SW480 (cell line): ENCODE measurements at regions not wholly inside any gene's neighbourhood (a gene's known extent, or its start where the extent isn't known, plus 50 kb on each side); places are given as distances from the start of the nearest gene placed in this dataset.
"Not testable (repeated sequence)": the region's sequence is repeated elsewhere in the genome, so short reads cannot be mapped to it uniquely, and the experiment has no call there.

Source experiments
- DNase-seq: peaks from one replicate; pipeline ENCODE4 v3.0.0-alpha.2; 2016; ENCODE audit warnings: low spot score

DNA sequence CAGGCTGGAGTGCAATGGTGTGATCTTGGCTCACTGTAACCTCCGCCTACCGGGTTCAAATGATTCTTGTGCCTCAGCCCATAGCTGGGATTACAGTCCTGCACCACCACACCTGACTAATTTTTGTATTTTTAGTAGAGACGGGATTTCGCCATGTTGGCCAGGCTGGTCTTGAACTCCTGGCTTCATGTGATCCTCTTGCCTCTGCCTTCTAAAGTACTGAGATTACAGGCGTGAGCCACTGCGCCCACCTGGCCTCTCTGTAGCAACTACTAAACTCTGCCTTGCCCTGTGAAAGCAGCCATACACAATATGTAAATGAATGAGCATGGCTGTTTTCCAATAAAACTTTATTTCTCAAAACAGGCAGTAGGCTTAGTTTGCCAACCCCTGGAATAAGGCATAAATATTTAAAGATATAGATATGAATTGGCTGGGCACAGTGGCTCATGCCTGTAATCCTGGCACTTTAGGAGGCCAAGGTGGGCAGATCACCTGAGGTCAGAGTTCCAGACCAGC, 127.9 kb upstream of the ZNF217 start:
- DNase-seq = not testable (repeated sequence)

DNA sequence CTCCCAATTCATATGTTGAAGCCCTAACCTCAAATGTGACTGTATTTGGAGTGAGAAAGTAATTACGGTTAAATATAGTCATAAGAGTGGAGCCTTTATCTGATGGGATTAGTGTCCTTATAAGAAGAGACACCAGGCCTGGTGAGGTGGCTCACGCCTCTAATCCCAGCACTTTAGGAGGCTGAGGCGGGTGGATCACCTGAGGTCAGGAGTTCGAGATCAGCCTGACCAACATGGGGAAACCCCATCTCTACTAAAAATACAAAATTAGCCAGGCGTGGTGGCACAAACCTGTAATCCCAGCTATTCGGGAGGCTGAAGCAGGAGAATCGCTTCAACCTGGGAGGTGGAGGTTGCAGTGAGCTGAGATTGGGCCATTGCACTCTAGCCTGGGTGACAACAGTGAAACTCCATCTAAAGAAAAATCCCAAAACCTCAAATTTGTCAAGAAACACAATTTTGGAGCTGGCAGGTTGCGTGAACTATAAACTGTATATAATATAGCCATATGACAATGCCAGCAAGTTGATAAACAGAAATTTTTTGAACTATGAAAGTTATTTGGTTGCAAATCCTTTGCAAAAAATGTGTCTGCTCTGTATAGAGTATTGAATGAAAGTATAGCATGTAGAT, 125.6 kb upstream of the ZNF217 start:
- DNase-seq = not testable (repeated sequence)

DNA sequence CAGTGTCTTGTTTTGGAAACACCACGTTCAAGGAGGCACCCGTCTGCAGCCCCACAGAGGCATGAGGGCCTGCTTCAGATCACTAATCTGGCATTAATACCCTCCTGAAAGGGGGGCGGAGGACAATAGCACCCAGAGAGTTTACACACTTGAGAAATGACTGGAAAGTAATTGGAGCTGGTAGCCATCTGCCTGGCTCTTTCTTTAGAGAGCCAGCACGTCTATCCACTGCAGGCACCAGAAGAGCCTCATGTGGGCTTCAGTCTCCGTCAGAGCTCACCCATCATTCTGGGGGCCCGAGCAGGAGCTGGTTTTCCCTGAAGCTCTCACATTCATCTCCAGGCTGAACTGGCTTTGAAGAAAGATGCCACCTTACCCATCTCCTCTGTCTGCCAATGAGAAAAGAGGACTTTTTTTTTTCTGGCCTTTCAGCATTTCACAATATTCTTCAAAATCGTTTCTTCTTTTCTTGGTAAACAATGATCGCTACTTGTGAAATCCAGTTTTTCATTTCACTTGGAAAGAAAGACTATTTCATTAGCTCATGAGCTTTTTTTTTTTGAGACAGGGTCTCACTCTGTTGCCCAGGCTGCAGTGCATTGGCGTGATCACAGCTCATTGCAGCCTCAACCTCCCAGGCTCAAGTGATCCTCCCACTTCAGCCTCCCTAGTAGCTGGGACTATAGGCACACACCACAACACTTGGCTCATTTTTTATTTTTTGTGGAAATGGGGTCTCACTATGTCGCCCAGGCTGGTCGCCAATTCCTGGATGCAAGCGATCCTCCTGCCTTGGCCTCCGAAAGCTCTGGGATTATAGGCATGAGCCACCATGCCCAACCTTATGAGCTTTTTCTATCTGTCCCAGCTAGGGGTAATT, 124.7 kb upstream of the ZNF217 start:
- DNase-seq = no peak

DNA sequence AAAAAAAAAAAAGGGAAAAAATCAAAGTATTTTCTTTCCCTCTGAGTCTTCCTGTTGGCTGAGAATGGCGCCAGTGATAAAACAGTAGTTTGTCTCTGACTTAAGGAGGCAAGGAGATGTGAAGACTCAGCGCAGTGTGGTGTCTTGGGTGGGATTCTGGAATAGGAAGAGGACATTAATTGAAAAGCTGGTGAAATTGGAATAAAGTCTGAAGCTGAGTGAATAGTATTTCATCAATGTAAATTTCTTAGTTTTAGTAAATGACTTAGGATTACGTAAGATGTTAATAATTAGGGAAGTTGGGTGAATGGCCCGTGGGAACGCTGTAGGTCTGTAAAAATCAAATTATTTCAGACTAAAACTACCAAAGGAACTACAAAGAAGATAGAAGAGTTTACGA, 122.8 kb upstream of the ZNF217 start:
- no peak for DNase-seq

DNA sequence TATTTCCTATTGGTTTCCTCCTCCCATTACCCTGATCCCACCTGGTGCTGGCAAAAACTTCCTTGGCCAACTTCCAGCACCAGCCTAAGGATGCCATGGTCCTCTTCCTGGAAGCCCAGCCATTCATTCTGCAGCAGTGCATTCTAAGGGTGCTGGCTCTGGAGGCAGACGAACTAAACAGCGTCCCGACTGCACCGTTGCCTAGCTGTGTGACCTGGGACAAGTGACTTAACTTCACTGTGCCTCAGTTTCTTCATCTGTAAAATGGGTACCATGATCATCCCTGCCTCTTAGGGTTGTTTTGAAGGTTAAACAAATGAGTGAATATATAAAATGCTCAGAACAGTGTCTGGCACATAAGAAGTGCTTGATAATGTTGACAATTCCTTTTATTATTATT, 120.9 kb upstream of the ZNF217 start:
- no peak for DNase-seq

DNA sequence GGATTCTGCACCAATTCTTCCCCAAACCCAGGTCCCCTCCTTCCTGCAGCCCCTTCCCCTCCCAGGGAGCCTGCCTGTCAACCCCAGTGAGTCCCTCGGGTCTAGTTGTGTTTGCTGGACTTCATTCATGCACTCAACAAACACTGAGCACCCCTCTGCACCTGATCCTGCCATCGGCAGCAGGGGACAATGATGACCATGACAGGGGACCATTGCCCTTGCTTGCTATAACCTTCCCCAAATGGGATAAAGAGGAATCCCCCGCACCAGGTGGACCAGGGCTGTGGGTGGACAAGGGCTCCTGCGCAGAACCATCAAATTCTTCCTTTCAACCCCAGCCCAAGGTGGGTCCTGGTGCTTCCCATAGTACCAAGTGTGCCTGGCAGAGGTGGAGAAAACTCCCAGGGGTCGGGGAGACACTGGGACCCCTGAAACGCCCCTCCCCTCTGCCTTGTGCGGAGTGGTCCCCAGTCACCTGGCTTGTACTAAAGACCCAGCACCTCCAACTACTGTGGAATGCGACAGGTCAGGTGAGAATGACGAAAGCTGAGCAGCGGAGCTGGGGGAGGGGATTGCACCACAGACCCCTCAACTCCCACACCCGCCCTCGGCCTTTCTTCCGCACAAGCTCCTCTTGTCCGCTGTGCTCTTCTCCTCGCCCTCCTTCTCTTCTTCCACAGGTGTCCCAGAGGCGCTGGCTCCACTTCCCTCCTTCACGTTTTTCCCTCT, 119.9 kb upstream of the ZNF217 start:
- no peak for DNase-seq

DNA sequence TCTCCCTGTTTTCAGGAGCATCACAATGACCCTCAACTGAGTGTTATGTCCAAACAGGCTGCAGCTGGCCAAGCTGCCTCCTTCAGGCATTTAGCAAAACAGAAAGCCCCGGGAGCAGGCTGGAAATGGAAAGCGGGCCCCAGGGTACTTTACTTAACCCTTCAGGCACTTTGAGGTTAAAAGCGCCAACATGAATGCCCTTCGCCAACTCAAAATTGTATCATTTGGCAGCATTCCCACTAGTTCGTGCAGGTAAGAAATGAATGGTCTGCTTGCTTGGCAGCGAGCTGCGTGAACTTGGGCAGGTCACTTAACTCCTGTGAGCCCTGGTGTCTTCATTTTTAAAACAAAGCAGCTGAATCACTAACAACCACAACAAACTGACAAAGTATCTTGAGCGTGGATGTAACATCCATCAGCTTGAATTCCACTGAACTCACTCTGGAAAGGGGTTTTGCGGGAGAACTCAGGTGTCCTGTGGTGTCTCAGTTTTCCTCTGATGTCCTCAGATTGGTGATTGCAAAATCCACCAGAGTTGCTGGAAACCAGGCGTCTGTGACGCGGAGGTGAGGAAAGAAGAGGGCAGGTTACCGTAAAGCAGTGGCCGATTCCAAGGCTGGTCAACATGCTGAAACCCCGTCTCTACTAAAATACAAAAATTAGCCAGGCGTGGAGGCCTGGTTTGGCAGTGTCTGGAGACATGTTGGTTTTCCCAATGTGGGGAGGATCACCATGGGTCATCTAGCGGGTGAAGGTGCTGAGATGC, 118.8 kb upstream of the ZNF217 start:
- no peak for DNase-seq

DNA sequence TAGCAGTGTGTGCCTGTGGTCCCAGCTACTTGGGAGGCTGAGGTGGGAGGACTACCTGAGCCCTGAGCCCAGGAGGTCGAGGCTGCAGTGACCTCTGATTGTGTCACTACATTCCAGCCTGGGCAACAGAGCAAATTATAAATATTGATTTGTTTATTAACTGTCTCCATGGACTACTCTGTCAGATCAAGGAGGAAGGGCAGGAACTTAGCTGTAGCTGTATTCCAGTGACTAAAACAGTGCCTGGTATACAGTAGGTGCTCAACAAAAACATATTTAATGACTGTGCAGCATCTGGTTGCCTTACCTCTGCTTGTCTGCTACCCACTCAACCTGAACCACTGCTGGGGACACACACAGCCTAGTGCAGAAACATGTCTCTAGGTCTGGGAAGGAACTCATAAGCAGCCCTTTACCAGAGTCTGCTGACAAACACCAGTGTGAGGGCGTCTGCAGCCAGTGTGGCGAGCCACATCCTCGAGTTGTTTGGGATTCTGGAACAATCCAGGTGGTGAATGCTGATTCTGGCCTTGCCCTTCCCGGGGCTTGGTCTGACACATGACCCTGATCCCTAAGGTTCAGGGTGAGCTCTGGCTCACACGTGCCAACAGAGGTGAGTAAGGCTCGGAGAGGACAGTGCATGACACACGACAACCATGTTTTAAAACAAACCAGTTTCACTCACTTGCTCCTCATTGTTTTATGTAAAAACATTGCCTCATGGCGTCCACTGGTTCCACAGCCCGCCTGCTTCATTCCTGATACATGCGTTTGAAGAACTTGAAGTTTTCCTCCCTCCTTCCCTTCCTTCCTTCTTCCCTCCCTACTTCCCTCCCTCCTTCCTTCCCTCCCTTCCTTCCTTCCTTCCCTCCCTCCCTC, 117.9 kb upstream of the ZNF217 start:
- no peak for DNase-seq

DNA sequence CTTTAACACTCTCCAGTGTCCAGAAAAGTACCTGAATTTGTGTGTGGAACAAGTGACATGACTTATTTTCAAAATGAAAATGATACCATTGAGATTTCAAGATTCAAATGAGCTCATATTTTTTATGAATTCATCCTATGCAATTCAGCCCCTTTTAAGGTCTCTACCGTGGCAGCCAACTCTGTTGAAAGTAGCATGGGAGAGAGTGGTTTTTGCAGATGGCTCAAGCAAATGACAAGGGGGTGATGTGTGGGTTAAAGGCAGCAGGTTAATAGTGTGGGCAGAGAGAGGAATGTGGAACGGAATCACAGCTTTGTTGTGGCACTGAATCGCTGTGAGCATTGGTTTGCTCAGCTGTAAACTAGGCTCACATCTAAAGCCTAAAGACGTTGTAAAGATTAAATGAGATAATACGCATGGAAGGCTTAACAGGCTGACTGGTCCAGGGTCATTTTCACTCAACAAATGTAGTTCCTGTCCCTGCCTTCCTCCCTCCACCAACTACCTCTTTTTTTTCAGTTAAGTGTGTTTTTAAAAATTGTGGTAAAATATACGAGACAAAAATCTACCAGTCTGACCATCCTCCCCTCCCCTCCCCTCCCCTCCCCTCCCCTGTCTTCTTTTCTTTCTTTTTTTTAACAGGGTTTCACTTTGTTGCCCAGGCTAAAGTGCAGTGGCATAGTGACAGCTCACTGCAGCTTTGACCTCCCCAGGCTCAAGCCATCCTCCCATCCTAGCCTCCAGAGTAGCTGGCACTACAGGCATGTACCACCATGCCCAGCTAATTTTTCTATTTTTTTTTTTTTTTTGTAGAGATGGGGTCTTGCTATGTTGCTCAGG, 114.7 kb upstream of the ZNF217 start:
- peak; percentile 93 for DNase-seq

DNA sequence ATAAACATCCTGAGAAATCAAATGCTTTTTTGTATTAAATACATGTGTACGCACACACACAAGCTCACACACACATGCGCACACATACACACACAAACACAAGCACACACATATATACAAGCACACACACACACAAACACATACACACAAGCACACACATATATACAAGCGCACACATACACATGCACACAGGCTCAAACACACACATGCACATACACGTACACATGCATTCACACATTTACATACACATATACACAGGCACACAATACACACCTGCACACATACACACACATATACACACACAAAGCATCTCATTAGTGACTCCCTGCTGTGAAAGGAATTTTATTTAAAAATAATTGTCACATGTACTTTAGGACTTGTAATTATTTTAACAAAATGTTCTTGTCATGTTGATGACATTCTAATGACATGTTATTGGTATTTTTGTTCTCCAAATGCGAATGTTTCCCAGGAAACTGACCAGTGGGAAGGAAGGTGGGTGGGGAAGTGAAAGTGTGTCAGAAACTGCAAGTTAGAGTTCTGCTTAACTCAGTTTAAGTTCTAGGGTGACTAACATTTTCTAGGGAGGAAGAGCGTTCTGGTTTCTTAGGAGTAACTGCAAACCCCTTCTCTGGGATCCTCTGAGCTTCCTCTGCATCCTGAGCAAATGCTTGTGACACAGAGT, 113.9 kb upstream of the ZNF217 start:
- no peak for DNase-seq

DNA sequence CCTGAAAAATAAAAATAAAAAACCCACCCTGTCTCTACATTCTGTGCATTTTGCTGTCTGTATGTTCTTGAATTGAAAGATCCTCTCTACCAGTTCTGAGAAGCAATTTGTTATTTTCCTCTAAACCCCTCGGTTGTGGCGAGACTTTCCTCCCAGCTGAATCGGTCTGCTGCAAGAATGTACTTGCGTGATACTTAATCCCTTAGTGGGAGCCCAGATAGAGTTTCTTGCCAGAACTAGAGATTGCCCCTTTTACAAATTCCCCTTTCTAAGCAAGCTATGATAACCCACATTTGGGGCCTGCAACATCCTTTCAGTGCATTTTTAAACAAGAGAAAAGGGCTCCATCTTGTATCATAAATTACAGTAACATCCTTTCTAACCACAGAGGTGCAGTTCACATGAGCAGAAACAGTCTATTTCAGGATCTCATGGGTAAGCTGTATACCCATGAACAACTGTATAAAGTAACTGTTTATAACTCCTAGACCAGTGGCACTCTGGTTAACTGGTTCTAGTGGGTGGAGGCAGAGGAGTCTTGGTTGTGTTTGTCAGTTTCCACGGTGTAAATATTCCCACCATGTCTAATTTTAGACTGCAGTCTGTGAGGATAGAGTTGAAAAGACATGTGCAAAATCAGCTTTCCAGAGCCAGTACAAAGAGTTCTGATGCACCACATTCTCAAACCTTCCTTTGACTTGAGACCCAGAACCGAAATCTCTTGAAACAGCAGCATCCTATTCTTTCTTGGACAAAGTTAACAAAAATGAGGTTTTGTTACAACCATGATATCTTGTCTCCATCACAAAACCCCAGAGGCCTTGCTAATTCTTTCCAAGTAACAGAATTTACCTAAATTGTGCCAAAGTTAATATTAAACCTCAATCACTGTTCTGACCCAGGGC, 113.1 kb upstream of the ZNF217 start:
- DNase-seq = no peak

DNA sequence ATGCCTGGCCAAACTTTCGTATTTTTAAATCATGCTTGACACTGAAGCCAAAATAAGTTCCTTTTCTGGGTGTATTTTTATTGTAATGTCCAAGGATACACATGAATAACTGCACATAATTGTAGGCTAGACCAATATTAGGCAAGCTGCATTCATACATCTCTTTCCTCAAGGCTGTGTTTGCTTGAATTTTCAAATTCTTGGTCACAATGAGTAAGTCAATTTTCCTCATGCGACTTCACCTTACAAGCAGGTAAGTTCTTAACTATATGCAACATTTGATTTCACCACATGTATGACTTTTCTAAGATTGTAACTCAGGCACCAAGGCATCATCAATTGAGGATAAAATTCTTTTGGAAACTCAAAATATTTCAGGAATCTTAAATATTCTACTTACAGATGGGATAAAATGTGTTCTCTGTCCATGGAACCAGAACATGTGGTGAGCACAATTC, 112.4 kb upstream of the ZNF217 start:
- DNase-seq = no peak

DNA sequence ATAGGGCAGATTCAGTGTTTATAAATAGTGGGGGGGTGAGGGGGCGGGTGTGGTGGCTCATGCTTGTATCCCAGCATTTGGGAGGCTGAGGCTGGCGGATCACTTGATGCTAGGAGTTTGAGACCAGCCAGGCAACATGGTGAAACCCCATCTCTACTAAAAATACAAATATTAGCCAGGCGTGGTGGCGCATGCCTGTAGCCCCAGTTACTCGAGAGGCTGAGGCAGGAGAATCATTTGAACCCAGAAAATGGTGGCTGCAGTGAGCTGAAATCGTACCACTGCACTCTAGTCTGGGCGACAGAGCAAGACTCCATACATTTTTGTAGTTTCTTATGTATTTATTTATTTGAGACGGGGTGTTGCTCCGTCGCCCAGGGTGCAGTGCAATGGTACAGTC, 109.0 kb upstream of the ZNF217 start:
- no peak for DNase-seq

DNA sequence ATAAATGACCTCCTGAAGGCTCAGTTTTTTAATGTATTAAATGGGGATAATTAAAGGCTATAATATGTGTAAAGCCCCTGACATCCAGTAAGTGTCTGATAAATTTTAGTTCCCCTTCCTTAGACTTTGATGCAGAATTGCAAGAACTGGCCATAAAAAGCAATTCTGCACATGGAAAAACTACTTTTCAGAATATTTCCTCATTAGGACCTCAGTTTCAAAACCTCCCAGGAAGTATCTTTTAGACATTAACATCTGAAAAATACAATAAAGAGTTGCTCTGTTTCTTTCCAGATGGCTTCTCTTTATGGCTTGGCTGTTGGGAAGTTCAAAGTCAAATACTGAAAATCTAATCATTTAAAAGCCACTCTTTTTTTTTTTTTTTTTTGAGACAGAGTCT, 106.3 kb upstream of the ZNF217 start:
- DNase-seq = no peak

DNA sequence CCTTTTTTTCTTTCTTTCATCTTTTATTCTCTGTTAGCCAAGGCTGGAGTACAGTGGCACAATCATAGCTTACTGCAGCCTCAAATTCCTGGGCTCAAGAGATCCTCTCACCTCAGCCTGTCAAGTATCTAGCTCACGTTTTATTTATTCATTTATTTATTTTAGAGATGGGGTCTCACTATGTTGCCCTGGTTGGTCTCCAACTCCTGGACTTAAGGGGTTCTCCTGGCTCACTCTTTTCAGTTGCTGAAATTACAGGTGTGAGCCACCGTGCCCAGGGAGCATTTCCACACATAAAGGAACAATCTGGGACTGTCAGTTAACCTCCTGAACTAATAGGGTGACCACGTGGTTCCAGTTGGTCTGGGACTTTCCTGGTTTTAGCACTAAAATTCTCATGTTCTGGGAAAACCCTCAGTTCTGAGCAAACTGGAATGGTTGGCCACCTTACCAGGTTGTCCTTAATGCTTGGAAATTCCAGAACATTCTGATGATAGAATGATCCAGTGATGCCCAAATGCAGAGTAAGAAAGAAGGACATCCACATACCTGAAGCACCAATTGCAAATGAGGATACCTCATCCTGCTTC, 105.5 kb upstream of the ZNF217 start:
- no peak for DNase-seq

DNA sequence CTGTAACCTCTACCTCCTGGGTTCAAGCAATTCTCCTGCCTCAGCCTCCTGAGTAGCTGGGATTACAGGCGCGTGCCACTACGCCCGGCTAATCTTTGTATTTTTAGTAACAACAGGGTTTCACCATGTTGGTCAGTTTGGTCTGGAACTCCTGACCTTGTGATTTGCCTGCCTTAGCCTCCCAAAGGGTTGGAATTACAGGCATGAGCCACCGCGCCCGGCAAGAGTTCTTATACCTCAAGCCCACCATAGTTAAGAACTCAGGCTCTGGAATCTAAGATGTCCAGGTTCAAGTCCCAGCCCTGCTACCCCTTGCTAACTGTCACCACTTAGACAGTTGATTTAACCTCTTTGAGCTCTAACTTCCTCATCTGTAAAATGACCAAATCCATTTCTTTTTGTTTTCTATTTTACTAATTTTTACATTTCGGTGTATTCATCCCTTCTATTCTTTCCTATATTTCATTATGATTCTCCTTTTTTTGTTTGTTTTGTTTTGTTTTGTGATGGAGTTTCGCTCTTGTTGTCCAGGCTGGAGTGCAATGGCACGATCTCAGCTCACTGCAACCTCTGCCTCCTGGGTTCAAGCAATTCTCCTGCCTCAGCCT, 104.8 kb upstream of the ZNF217 start:
- DNase-seq = no peak

DNA sequence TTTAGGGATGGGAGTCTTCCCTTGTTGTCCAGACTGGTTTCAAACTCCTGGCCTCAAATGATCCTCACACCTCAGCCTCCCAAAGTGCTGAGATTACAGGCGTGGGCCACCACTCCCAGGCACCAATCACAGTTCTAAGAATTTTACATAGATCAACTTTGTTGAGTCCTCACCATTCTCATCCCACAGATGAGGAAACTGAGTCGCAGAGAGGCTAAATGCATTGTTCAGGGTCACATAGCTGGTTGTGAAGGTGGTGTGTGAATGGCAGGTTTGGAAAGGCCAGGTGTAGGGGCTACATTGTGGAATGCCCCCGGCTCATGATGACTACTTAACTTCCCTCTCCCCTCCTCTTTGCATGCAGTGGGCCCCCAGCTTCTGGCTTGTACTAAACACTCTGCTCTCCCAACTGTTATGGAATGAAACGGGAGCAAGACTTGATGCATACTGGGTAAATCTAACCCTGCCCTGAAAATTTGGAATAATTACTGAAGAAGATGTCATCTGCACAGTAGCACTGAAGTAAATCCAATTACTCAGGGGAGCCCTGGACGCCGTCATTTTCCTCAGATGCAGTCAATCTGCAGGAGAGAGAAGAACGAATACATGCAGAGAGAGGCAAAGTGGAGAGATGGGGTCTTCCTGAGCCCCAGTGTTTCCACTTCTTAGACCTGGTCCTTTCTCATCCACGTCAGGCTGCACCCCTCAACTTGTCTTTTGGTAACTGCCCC, 102.3 kb upstream of the ZNF217 start:
- DNase-seq = no peak
